ENCODE measurements at regions not wholly inside any gene's neighbourhood (a gene's known extent, or its start where the extent isn't known, plus 50 kb on each side); places are given as distances from the start of the nearest gene placed in this dataset.

DNA sequence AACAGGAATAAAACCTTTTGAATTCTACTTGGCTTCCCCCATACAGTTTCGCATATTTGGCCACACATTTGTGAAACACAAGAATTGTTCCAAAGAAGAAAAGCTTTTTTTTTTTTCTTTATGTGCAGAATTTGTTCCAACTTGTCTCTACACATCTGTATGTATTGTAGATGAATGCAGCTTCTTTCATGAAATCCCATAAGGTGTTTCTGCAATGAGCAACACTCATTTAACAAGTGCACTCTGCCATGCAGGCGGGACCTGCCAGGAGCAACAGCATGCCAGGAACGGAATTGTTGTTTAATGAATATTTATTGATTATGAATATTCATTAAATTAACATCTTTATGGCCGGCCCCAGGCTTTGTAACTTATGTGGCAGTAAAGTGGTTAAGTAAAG is 1075.0 kb downstream of the TTLL7 start:
- no peak overlapping the region for H3K4me2 ChIP-seq (ENCODE audit: insufficient read depth, low read length, poor library complexity, severe bottlenecking)

DNA sequence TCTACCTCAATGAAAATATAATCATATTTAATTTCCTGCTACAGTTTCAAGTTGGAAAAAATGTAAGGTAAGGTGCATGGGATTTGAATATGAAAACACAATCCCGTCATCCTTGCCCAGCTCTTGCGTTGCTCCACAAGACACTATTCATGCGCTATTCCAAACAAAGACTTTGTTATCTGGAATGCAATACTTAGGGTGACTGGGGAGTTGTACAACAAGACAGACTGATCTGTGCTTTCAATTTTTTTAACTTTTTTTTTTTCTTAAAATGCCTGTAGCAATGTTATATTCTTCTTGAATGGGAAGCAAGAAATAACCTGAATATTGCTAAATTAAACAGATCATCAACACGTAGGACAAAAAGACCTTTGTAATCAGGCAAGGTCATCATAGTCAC is 1077.2 kb downstream of the TTLL7 start:
- no peaks in the 10 kb centered on the region for H3K79me1 ChIP-seq (ENCODE audit: low read depth, low read length)
- WGBS, 2 donors (ENCODE audit: extremely low coverage in 2 of 2, insufficient read length in 2 of 2, insufficient replicate concordance in 1 of 2), result no CpG with 5 or more reads among the region's 4 CpGs
- H3K4me3 ChIP-seq (ENCODE audit: low read length in 2 of 2), result no peak overlapping the region
- no peaks in the 10 kb centered on the region for H3K27me3 ChIP-seq (ENCODE audit: control insufficient read depth in 3 of 3, insufficient read depth in 3 of 3, low read depth in 1 of 3, low read length in 3 of 3)
- H3K4me1 ChIP-seq (ENCODE audit: control insufficient read depth in 2 of 2, insufficient read depth in 1 of 2, low read depth in 1 of 2, low read length in 2 of 2), result peaks cover 1 to 21% of the 10 kb centered on the region in 2 donors
- no peak overlapping the region for H3K4ac ChIP-seq (ENCODE audit: low read length)
- no peak overlapping the region for H3K14ac ChIP-seq (ENCODE audit: low read length)
- H3K27ac ChIP-seq (replicated peaks; ENCODE audit: low read length), result no peak overlapping the region
- H2BK15ac ChIP-seq (ENCODE audit: low read length), result no peak overlapping the region
- H3K9me3 ChIP-seq (replicated peaks in 1 of 2; ENCODE audit: control insufficient read depth in 2 of 2, insufficient read depth in 1 of 2, low read depth in 1 of 2, low read length in 2 of 2), result no peaks in the 10 kb centered on the region
- H3K23ac ChIP-seq (ENCODE audit: low read depth, low read length, poor library complexity), result no peak overlapping the region
- no peak overlapping the region for H2AK5ac ChIP-seq (ENCODE audit: low read depth, low read length)
- H3K9ac ChIP-seq (ENCODE audit: low read depth, low read length, poor library complexity), result no peak overlapping the region
- no peak overlapping the region for H3K18ac ChIP-seq (ENCODE audit: low read length)
- H2BK12ac ChIP-seq (ENCODE audit: low read length), result no peak overlapping the region
- no peak overlapping the region for H4K91ac ChIP-seq (ENCODE audit: low read depth, low read length, poor library complexity)
- H2BK120ac ChIP-seq (ENCODE audit: low read depth, low read length), result no peak overlapping the region
- no peaks in the 10 kb centered on the region for H3K36me3 ChIP-seq (replicated peaks in 1 of 2; ENCODE audit: control insufficient read depth in 2 of 2, insufficient read depth in 2 of 2, low read length in 2 of 2)
- H2BK5ac ChIP-seq (ENCODE audit: low read length), result no peak overlapping the region
- no peak overlapping the region for H4K8ac ChIP-seq (ENCODE audit: low read depth, low read length)
- DNase-seq (ENCODE audit: low spot score), result no peak
- peak overlapping the region; percentile 0 for H2AFZ ChIP-seq (ENCODE audit: low read length)
- no peak overlapping the region for H3K4me2 ChIP-seq (ENCODE audit: insufficient read depth, low read length, poor library complexity, severe bottlenecking)

More for the DNA sequence above, 1075.0 kb downstream of the TTLL7 start:
- H2BK120ac ChIP-seq (ENCODE audit: low read depth, low read length), result no peak overlapping the region
- H3K9me3 ChIP-seq (replicated peaks in 1 of 2; ENCODE audit: control insufficient read depth in 2 of 2, insufficient read depth in 1 of 2, low read depth in 1 of 2, low read length in 2 of 2), result no peaks in the 10 kb centered on the region
- no peak overlapping the region for H3K23ac ChIP-seq (ENCODE audit: low read depth, low read length, poor library complexity)
- no peak overlapping the region for H3K14ac ChIP-seq (ENCODE audit: low read length)
- H3K79me1 ChIP-seq (ENCODE audit: low read depth, low read length), result no peaks in the 10 kb centered on the region
- no peak overlapping the region for H3K27ac ChIP-seq (replicated peaks; ENCODE audit: low read length)
- H3K4me1 ChIP-seq (ENCODE audit: control insufficient read depth in 2 of 2, insufficient read depth in 1 of 2, low read depth in 1 of 2, low read length in 2 of 2), result peaks cover 3 to 23% of the 10 kb centered on the region in 2 donors
- H4K91ac ChIP-seq (ENCODE audit: low read depth, low read length, poor library complexity), result no peak overlapping the region
- no peak overlapping the region for H3K4me3 ChIP-seq (ENCODE audit: low read length in 2 of 2)
- no peak overlapping the region for H3K9ac ChIP-seq (ENCODE audit: low read depth, low read length, poor library complexity)
- H2BK15ac ChIP-seq (ENCODE audit: low read length), result no peak overlapping the region
- H3K27me3 ChIP-seq (ENCODE audit: control insufficient read depth in 3 of 3, insufficient read depth in 3 of 3, low read depth in 1 of 3, low read length in 3 of 3), result no peaks in the 10 kb centered on the region
- H4K8ac ChIP-seq (ENCODE audit: low read depth, low read length), result no peak overlapping the region
- no peak overlapping the region for H2BK12ac ChIP-seq (ENCODE audit: low read length)
- no peak overlapping the region for H3K18ac ChIP-seq (ENCODE audit: low read length)
- no peaks in the 10 kb centered on the region for H3K36me3 ChIP-seq (replicated peaks in 1 of 2; ENCODE audit: control insufficient read depth in 2 of 2, insufficient read depth in 2 of 2, low read length in 2 of 2)
- no CpG with 5 or more reads among the region's 4 CpGs for WGBS, 2 donors (ENCODE audit: extremely low coverage in 2 of 2, insufficient read length in 2 of 2, insufficient replicate concordance in 1 of 2)
- no peak overlapping the region for H2AFZ ChIP-seq (ENCODE audit: low read length)
- no peak overlapping the region for H3K4ac ChIP-seq (ENCODE audit: low read length)
- no peak for DNase-seq (ENCODE audit: low spot score)
- no peak overlapping the region for H2AK5ac ChIP-seq (ENCODE audit: low read depth, low read length)
- no peak overlapping the region for H2BK5ac ChIP-seq (ENCODE audit: low read length)

DNA sequence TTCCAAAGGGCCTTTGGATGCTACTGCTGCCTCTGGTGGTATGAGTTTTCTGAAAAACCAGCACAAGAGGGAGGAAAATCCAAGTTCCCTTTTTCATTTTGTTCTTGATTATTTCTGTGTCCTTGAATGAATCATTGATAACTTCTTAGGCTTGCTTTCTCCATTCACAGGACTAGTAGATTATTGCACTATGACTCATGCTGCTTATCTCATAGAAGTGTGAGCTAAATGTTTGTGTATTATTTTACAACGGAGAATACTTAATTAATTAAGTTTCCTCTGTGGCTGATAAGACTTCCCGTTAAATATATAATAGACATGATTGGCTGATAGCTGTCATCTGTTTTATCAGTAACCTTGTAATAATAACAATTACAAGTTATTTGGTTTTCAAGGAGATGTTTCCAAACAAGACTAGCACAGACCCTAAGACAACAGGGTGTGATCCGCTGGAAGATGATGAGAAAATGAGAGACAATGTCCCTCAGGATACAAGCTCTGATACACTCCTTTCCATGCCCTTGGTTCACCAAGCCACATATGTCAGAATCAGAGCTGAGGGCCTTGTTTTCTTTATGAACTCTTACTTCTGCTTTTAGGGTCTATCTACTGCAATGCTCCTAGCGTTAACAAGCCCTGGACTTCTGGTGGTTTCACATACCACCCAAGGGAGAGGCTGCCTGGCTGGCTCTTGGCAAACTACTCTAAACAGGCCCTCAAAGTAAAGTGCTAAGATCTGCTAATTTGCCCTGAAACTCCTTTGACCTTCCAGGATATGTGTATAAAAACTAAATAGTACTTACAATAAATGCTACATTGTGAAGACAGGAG is 1078.3 kb downstream of the TTLL7 start:
- H2BK15ac ChIP-seq (ENCODE audit: low read length), result no peak overlapping the region
- no peak overlapping the region for H3K4me2 ChIP-seq (ENCODE audit: insufficient read depth, low read length, poor library complexity, severe bottlenecking)
- H3K4ac ChIP-seq (ENCODE audit: low read length), result no peak overlapping the region
- H3K4me3 ChIP-seq (ENCODE audit: low read length in 2 of 2), result no peak overlapping the region
- no peak overlapping the region for H4K8ac ChIP-seq (ENCODE audit: low read depth, low read length)
- no peak overlapping the region for H3K9ac ChIP-seq (ENCODE audit: low read depth, low read length, poor library complexity)
- no peak overlapping the region for H4K91ac ChIP-seq (ENCODE audit: low read depth, low read length, poor library complexity)
- no peak overlapping the region for H3K18ac ChIP-seq (ENCODE audit: low read length)
- H2BK5ac ChIP-seq (ENCODE audit: low read length), result no peak overlapping the region
- no peaks in the 10 kb centered on the region for H3K36me3 ChIP-seq (replicated peaks in 1 of 2; ENCODE audit: control insufficient read depth in 2 of 2, insufficient read depth in 2 of 2, low read length in 2 of 2)
- no peak overlapping the region for H3K23ac ChIP-seq (ENCODE audit: low read depth, low read length, poor library complexity)
- DNase-seq (ENCODE audit: low spot score), result no peak
- H3K14ac ChIP-seq (ENCODE audit: low read length), result no peak overlapping the region
- no peaks in the 10 kb centered on the region for H3K27me3 ChIP-seq (ENCODE audit: control insufficient read depth in 3 of 3, insufficient read depth in 3 of 3, low read depth in 1 of 3, low read length in 3 of 3)
- no CpG with 5 or more reads among the region's 4 CpGs for WGBS, 2 donors (ENCODE audit: extremely low coverage in 2 of 2, insufficient read length in 2 of 2, insufficient replicate concordance in 1 of 2)
- no peak overlapping the region for H2BK12ac ChIP-seq (ENCODE audit: low read length)
- H3K4me1 ChIP-seq (ENCODE audit: control insufficient read depth in 2 of 2, insufficient read depth in 1 of 2, low read depth in 1 of 2, low read length in 2 of 2), result peaks cover 1 to 21% of the 10 kb centered on the region in 2 donors
- no peaks in the 10 kb centered on the region for H3K79me1 ChIP-seq (ENCODE audit: low read depth, low read length)
- H3K9me3 ChIP-seq (replicated peaks in 1 of 2; ENCODE audit: control insufficient read depth in 2 of 2, insufficient read depth in 1 of 2, low read depth in 1 of 2, low read length in 2 of 2), result no peaks in the 10 kb centered on the region
- H3K27ac ChIP-seq (replicated peaks; ENCODE audit: low read length), result no peak overlapping the region
- H2BK120ac ChIP-seq (ENCODE audit: low read depth, low read length), result no peak overlapping the region
- H2AK5ac ChIP-seq (ENCODE audit: low read depth, low read length), result no peak overlapping the region
- peak overlapping the region; percentile 28 for H2AFZ ChIP-seq (ENCODE audit: low read length)

DNA sequence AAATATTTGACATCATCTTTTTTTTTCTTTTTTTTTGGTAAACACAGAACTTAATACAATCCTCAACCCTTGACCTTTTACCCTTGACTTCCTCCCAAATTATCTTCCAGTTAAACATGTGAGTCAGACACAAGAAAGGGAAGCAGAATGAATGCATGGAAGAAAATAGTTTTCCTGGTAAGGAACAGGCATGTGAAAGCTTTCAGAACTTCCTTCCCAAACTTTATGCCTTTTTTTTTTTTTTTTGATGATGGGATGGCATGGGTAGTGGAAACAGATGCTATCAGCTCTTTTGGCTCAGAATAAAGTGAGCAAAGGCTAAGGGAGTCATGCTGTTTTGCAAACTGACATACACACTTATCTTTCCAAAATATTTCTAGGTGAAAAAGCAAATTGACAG is 1079.1 kb downstream of the TTLL7 start:
- Histone ChIP-seq H4K8ac (ENCODE audit: low read depth, low read length) (no peak overlapping the region), H3K14ac (ENCODE audit: low read length) (no peak overlapping the region), H2BK12ac (ENCODE audit: low read length) (no peak overlapping the region), H4K91ac (ENCODE audit: low read depth, low read length, poor library complexity) (no peak overlapping the region), H3K27me3 (ENCODE audit: control insufficient read depth in 3 of 3, insufficient read depth in 3 of 3, low read depth in 1 of 3, low read length in 3 of 3) (no peaks in the 10 kb centered on the region), H2BK5ac (ENCODE audit: low read length) (no peak overlapping the region), H3K79me1 (ENCODE audit: low read depth, low read length) (no peaks in the 10 kb centered on the region), H3K9me3 (replicated peaks in 1 of 2; ENCODE audit: control insufficient read depth in 2 of 2, insufficient read depth in 1 of 2, low read depth in 1 of 2, low read length in 2 of 2) (no peaks in the 10 kb centered on the region), H3K23ac (ENCODE audit: low read depth, low read length, poor library complexity) (no peak overlapping the region), H3K4me1 (ENCODE audit: control insufficient read depth in 2 of 2, insufficient read depth in 1 of 2, low read depth in 1 of 2, low read length in 2 of 2) (peaks cover 1 to 25% of the 10 kb centered on the region in 2 donors), H2AK5ac (ENCODE audit: low read depth, low read length) (no peak overlapping the region), H3K36me3 (replicated peaks in 1 of 2; ENCODE audit: control insufficient read depth in 2 of 2, insufficient read depth in 2 of 2, low read length in 2 of 2) (no peaks in the 10 kb centered on the region), H2AFZ (ENCODE audit: low read length) (peak overlapping the region; percentile 8), H3K4me2 (ENCODE audit: insufficient read depth, low read length, poor library complexity, severe bottlenecking) (no peak overlapping the region), H3K27ac (replicated peaks; ENCODE audit: low read length) (no peak overlapping the region), H3K18ac (ENCODE audit: low read length) (no peak overlapping the region), H3K4me3 (ENCODE audit: low read length in 2 of 2) (no peak overlapping the region), H3K9ac (ENCODE audit: low read depth, low read length, poor library complexity) (no peak overlapping the region), H2BK15ac (ENCODE audit: low read length) (no peak overlapping the region), H2BK120ac (ENCODE audit: low read depth, low read length) (no peak overlapping the region), H3K4ac (ENCODE audit: low read length) (no peak overlapping the region)
- no peak for DNase-seq (ENCODE audit: low spot score)
